HuH-7.5 (cell line): ENCODE measurements at regions not wholly inside any gene's neighbourhood (a gene's known extent, or its start where the extent isn't known, plus 50 kb on each side); places are given as distances from the start of the nearest gene placed in this dataset.
"Not testable (repeated sequence)": the region's sequence is repeated elsewhere in the genome, so short reads cannot be mapped to it uniquely, and the experiment has no call there.

Experiments used
- DNase-seq: peaks from one replicate; pipeline ENCODE4 v3.0.0; 2011; ENCODE audit warnings: low spot score

GRCh38 chr6:146938266-146938665 is 266.0 kb upstream of the STXBP5 start:
- DNase-seq = no peak

GRCh38 chr6:146939456-146939855 is 264.8 kb upstream of the STXBP5 start:
- DNase-seq = not testable (repeated sequence)

GRCh38 chr6:146943664-146944063 is 260.6 kb upstream of the STXBP5 start:
- no peak for DNase-seq

GRCh38 chr6:146944077-146944476 is 260.1 kb upstream of the STXBP5 start:
- DNase-seq = no peak

GRCh38 chr6:146944809-146945208 is 259.4 kb upstream of the STXBP5 start:
- DNase-seq = no peak

- no peak for DNase-seq
These were observed 257.7 kb upstream of the STXBP5 start for GRCh38 chr6:146946559-146946958.

GRCh38 chr6:146948790-146949342 is 255.4 kb upstream of the STXBP5 start:
- DNase-seq = no peak

GRCh38 chr6:146949425-146949824 is 254.8 kb upstream of the STXBP5 start:
- DNase-seq = no peak

- peak; percentile 18 for DNase-seq
These were observed 253.8 kb upstream of the STXBP5 start for GRCh38 chr6:146950351-146950835.

GRCh38 chr6:146955570-146955969 is 248.6 kb upstream of the STXBP5 start:
- no peak for DNase-seq

GRCh38 chr6:146957181-146958093 is 246.8 kb upstream of the STXBP5 start:
- DNase-seq = no peak

GRCh38 chr6:146961831-146962230 is 242.4 kb upstream of the STXBP5 start:
- DNase-seq = no peak

- no peak for DNase-seq
These were observed 241.9 kb upstream of the STXBP5 start for GRCh38 chr6:146962329-146962728.

GRCh38 chr6:146965110-146965689 is 239.0 kb upstream of the STXBP5 start:
- DNase-seq = no peak

GRCh38 chr6:146968041-146968760 is 236.0 kb upstream of the STXBP5 start:
- DNase-seq = no peak

- no peak for DNase-seq
These were observed 231.7 kb upstream of the STXBP5 start for GRCh38 chr6:146972546-146972945.

GRCh38 chr6:146974351-146974750 is 229.9 kb upstream of the STXBP5 start:
- no peak for DNase-seq

- DNase-seq = no peak
These were observed 229.1 kb upstream of the STXBP5 start for GRCh38 chr6:146975093-146975492.

GRCh38 chr6:146980900-146981329 is 223.3 kb upstream of the STXBP5 start:
- DNase-seq = no peak

- DNase-seq = peak; percentile 13
These were observed 222.2 kb upstream of the STXBP5 start for GRCh38 chr6:146981981-146982380.

- no peak for DNase-seq
These were observed 219.8 kb upstream of the STXBP5 start for GRCh38 chr6:146984251-146984924.

- peak; percentile 28 for DNase-seq
These were observed 219.1 kb upstream of the STXBP5 start for GRCh38 chr6:146985111-146985510.
